Epithelial cell of proximal tubule (primary cell): ENCODE measurements at regions not wholly inside any gene's neighbourhood (a gene's known extent, or its start where the extent isn't known, plus 50 kb on each side); places are given as distances from the start of the nearest gene placed in this dataset.

Source experiments
- DNase-seq: peaks from one replicate; pipeline ENCODE4 v3.0.0-alpha.2; 2011; ENCODE audit warnings: low read depth
- H3K4me3 ChIP-seq: 2 replicates; pipeline ENCODE4 v1.5.1; 2011; ENCODE audit warnings: low read depth, mild to moderate bottlenecking, low read length
- CTCF ChIP-seq: conservative IDR thresholded peaks from 2 replicates; pipeline ENCODE4 v1.5.1; 2012; ENCODE audit warnings: low read depth, mild to moderate bottlenecking, low read length

DNA sequence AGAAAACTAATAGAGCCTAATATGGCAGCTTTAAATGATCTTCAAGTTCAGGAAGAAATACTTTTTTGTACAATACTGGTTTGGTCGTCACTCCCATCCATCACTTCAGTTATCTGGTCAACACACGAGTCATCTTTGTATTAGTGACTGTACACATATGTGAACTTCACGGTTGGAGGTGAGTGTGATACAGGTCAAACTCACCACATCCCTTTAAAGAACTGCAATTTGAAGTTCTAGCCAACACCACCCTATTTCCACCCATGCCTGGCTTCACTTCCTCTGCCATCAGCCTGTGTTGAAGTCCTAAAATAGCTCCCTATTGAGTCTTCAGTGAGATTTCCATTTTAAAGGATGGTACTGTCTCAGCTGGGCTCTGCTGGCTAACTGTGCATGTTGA is 361.9 kb downstream of the TXNL1 start:
- no peak for TF ChIP-seq CTCF
- no peak for DNase-seq
- H3K4me3 ChIP-seq = no peak overlapping the region

DNA sequence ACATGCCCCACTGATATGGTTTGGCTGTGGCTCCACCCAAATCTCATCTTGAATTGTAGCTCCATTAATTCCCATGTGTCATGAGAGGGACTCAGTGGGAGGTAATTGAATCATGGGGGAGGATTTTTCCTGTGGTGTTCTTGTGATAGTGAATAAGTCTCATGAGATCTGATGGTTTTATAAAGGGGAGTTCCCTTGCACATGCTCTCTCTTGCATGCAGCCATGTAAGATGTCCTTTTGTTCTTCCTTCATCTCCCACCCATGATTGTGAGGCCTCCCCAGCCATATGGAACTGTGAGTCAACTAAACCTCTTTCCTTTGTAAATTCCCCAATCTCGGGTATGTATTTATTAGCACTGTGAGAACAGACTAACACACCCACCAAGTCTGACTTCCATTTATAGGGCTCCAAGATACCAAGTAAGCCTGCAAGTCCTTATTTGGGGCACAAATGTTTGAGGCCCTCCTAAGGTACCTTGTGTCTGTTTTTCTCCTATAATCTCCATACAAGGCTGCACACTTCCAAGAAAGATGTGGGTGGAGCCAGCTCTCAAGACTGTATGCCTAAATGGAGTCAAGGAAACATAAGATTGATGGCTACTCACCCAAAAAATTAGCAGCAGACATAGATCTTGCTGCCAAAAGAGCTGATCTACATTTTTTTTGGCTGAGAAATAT is 364.7 kb downstream of the TXNL1 start:
- TF ChIP-seq CTCF = no peak
- H3K4me3 ChIP-seq = no peak overlapping the region
- no peak for DNase-seq

DNA sequence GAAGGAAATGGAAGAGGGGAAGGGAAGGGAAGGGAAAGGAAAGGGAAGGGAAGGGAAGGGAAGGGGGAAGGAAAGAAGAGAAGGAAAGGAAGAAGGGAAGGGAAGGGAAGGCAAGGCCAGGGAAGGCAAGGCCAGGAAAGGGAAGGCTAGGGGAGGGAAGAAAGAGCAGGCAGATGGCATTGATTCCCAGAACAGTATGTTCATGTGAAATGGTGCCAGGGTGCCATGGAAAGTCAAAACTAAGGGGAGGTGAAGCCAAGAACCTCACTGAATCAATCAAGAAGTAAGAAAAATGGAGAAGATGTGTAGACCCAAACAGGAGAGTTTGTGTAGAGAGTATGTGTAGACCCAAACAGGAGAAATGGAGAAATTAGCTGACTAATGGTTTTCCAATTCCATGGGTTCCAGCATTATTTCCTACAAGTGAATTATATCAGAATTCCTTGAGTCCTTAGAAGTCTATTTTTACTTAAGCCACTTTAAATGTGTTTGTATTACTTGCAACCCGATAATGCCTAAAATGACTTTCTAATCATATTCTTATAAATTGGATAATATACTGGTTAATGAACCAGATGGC is 367.6 kb downstream of the TXNL1 start:
- no peak for TF ChIP-seq CTCF
- no peak for DNase-seq
- no peak overlapping the region for H3K4me3 ChIP-seq

DNA sequence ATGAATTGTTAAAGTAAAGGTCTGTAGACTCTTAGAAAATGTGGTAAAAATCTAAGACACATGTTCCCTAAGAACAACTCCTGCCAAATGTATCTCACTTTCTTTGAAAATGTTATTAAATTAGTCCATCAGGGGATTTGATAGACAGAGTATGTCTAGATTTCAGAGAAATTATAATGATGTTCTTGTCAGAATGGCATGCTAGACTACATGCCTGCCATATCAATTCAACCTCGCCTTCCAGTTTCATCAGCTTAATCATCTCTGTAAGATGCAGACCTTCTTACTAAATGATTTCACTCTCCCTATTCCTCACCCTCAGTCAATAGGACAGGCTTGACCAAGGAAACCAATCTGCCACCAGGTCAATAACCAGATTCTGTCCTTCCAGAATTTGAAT is 368.4 kb downstream of the TXNL1 start:
- no peak for TF ChIP-seq CTCF
- H3K4me3 ChIP-seq = no peak overlapping the region
- no peak for DNase-seq

- TF ChIP-seq CTCF = no peak
- H3K4me3 ChIP-seq = no peak overlapping the region
- DNase-seq = no peak
Observed at GRCh38 chr18:56268952-56269351, 369.4 kb downstream of the TXNL1 start.

GRCh38 chr18:56267334-56267733 is 371.1 kb downstream of the TXNL1 start:
- TF ChIP-seq CTCF = no peak
- H3K4me3 ChIP-seq = no peak overlapping the region
- DNase-seq = no peak

DNA sequence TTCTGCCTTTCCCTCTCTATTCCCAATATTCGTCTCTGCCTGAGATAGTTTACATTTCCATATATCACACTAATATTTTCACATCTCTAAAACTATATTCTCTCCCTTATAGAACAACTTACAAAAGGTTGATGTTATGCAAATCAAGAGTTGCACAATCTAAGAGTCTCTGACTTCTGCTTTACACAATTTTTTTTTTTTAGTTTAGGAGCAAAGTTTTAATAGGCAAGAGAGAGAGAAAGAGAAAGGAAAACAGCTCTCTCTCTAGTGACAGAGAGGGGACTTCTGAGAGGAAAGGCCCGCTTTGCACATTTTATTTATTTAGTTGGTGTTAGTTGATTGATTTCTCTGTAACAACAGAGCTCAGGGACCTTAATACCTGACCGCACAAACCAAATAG is 380.2 kb downstream of the TXNL1 start:
- DNase-seq = no peak
- no peak overlapping the region for H3K4me3 ChIP-seq
- no peak for TF ChIP-seq CTCF
